ENCODE measurements at regions not wholly inside any gene's neighbourhood (a gene's known extent, or its start where the extent isn't known, plus 50 kb on each side); places are given as distances from the start of the nearest gene placed in this dataset.

- no peak for TF ChIP-seq CTCF (IDR thresholded peaks at IDR 0.05; ENCODE audit: insufficient read depth, low read length)
- DNase-seq (ENCODE audit: low read depth) = peak; percentile 74
These were observed 50.4 kb upstream of the SEPTIN5 start for GRCh38 chr22:19663821-19664355.

DNA sequence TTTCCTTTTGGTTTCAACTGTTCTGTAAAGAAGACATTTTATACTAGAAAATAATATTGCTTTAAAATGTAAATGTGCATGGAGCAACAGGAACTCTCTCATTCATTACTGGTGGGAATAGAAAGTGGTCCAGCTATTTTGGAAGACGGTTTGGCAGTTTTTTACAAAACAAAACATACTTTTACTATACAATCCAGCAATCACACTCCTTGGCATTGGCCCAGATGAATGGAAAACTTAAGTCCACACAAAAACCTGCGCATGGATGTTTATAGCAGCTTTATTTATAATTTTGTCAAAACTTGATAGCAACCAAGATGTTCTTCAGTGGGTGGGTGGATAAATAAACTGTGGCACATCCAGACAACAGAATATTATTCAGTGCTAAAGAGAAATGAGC, 49.9 kb upstream of the SEPTIN5 start:
- DNase-seq (ENCODE audit: low read depth) = peak; percentile 15
- no peak for TF ChIP-seq CTCF (IDR thresholded peaks at IDR 0.05; ENCODE audit: insufficient read depth, low read length)
- no peak overlapping the region for H3K4me3 ChIP-seq (ENCODE audit: low read depth, low read length)

More at GRCh38 chr22:19663821-19664355, 50.4 kb upstream of the SEPTIN5 start:
- no peak overlapping the region for H3K4me3 ChIP-seq (ENCODE audit: low read depth, low read length)
